VCaP (cell line): ENCODE measurements at regions not wholly inside any gene's neighbourhood (a gene's known extent, or its start where the extent isn't known, plus 50 kb on each side); places are given as distances from the start of the nearest gene placed in this dataset.
A peak's percentile ranks its signal among the peaks of the same experiment; 100 is the strongest.

Experiments
- H3K27ac ChIP-seq: fragments of 450-650 bp; 2 replicates; pipeline ENCODE4 v1.5.1; 2017
- CTCF ChIP-seq: fragments of 450-650 bp; conservative IDR thresholded peaks from 2 replicates; pipeline ENCODE4 v1.5.1; 2017; ENCODE audit warnings: mild to moderate bottlenecking, moderate library complexity

DNA sequence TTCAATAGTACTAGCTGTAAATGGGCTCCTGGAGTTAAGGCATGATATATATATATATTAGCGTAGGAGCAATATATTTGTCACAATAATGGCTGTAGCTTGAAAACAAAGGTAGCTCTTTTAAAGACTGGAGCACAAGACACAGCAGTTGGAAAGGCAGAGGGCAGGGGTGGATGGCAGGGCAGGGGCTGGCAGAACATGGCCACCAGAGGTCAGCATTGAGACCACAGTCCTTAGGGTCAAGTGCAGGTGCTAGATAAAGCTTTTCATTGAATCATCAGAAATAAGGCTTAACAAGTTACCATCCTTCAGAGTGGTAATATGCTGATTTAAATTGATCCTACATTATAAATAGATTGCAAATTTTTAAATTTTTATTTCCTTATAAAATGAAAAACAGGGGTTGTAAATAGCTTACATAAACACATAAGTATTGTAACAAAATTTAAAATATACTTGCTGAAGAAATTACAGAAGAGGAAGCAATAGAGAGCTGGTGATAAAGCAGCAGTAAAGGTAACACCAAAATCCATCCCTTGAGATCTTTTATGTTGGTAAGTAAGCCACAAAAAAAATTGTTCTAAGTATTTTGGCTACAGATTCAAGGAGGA is 161.2 kb upstream of the PIEZO2 start:
- TF ChIP-seq CTCF, result peak; percentile 95
- H3K27ac ChIP-seq, result no peak overlapping the region

GRCh38 chr18:11309172-11309571 is 159.8 kb upstream of the PIEZO2 start:
- H3K27ac ChIP-seq, result no peak overlapping the region
- TF ChIP-seq CTCF, result no peak

DNA sequence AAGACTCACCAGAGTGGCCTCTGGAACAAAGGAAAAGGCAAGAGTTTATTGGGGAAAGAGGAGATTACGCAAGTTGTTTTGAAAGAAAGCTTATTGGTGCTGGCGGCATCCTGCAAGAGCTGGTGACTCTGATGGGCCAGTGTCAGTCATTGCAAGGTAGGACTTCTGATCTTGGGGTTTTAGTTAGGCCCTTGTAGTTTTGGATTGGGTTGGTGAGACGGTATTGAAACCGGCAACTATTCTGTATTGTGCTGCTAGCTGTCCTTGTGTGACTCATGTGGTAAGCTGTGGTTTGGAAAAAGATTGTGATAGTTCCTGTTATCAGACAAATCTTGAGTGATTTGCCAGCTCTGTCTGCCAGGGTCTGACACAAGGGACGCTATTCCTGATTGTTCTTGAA is 159.1 kb upstream of the PIEZO2 start:
- no peak overlapping the region for H3K27ac ChIP-seq
- TF ChIP-seq CTCF, result no peak

GRCh38 chr18:11307716-11308115 is 158.3 kb upstream of the PIEZO2 start:
- TF ChIP-seq CTCF, result no peak
- no peak overlapping the region for H3K27ac ChIP-seq

DNA sequence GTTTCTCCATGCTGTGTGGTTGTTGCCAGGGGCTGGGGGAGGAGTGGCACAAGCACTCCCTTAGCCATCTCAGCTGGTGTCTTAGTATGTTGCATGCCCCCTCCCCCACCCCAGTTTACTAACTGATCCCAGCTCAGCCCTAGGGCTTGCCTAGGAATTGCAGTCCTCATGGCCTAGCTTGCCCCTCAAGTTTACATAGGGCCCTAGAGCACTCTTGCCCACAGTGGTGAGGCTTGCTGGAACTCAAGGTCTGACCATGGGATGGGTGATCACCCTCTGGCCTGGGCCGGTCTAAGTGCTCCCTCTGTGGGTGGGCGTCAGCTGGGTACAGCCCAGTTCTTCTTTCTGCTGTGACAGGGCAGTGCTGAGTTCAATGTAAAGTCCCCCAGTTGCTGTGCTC is 156.1 kb upstream of the PIEZO2 start:
- TF ChIP-seq CTCF, result no peak
- no peak overlapping the region for H3K27ac ChIP-seq

- TF ChIP-seq CTCF, result no peak
Measured at GRCh38 chr18:11304928-11305327, 155.6 kb upstream of the PIEZO2 start.

DNA sequence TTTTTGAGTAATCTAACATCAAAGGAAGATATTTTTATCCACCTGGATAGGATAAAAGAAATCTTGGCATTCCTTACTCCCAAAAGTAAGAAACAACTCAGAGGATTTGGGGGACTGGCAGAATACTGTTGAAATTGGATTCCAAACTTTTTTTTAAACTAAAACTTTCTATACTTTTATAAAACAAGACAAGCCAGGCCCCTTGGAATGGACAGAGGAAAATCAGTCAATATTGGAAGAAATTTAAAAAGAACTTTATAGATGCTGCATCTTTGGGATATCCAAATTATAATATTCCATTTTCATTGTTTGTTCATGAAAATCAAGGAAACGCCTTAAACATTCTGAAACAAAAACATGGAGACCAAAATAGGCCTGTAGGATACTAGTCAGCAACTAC is 147.6 kb upstream of the PIEZO2 start:
- H3K27ac ChIP-seq, result no peak overlapping the region
- no peak for TF ChIP-seq CTCF

More at GRCh38 chr18:11304928-11305327, 155.6 kb upstream of the PIEZO2 start:
- no peak overlapping the region for H3K27ac ChIP-seq
